Stimulated activated CD8-positive, alpha-beta memory T cell treated with anti-CD3 and anti-CD28 coated beads, Interleukin-7, amount 100 ng/mL, for 24 hours (primary cell): ENCODE measurements at regions not wholly inside any gene's neighbourhood (a gene's known extent, or its start where the extent isn't known, plus 50 kb on each side); places are given as distances from the start of the nearest gene placed in this dataset.

Experiments
- DNase-seq: peaks from one replicate; pipeline ENCODE4 v3.0.0-alpha.2; 2020; ENCODE audit warnings: low read depth

GRCh38 chr10:78742730-78743615 is 325.8 kb upstream of the ZMIZ1 start:
- DNase-seq, result no peak

GRCh38 chr10:78744056-78744455 is 324.7 kb upstream of the ZMIZ1 start:
- DNase-seq, result no peak

- DNase-seq, result no peak
Measured at GRCh38 chr10:78744491-78745090, 324.2 kb upstream of the ZMIZ1 start.

DNA sequence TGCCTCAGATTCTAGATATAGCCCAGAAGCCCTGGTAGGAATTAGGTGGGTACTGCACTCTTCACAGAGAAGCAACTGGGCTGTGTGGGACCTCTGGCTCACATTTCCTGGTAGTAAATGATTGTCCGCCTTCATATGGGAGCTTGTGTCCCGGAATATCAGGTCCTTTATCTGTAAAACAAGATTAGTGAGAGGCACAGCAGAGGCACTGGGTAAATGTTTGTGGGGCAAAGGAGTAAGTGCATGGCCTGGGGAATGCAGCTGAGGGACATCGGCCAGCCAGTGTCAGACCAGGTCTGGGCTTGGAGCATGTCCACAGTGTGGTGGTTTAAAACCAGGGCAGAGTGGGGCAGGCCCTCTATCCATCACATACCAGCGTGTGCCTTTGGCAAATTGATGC is 323.3 kb upstream of the ZMIZ1 start:
- DNase-seq, result no peak

DNA sequence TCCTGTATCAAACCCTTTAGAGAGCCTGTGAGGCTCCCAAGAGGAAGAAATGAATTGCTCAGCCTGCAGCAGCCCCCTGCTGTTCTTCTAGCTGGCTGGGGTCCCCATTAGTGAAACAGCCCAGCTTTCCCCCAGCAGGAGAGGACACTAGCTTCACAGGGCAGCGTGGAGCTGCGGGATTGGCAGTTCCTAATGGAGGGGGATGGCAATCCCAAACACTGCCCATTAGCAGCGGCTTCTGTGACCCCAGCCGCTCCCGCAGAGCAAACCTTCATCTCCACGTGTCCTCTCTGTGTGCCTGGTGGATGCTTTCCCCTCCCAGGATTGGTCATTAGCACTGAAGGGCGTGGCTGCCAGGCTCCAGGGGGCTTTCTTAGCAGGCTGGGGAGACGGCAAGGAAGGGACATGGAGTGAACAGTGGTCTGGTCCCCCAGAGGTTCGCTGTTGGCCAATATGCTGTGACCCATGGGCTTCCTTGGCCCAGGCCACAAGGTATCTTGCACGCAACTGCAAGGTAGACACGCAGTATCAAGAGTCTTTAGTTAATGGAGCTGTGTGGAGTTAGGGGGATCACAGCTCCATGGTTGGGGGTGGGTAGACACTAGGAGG is 322.5 kb upstream of the ZMIZ1 start:
- DNase-seq, result no peak

DNA sequence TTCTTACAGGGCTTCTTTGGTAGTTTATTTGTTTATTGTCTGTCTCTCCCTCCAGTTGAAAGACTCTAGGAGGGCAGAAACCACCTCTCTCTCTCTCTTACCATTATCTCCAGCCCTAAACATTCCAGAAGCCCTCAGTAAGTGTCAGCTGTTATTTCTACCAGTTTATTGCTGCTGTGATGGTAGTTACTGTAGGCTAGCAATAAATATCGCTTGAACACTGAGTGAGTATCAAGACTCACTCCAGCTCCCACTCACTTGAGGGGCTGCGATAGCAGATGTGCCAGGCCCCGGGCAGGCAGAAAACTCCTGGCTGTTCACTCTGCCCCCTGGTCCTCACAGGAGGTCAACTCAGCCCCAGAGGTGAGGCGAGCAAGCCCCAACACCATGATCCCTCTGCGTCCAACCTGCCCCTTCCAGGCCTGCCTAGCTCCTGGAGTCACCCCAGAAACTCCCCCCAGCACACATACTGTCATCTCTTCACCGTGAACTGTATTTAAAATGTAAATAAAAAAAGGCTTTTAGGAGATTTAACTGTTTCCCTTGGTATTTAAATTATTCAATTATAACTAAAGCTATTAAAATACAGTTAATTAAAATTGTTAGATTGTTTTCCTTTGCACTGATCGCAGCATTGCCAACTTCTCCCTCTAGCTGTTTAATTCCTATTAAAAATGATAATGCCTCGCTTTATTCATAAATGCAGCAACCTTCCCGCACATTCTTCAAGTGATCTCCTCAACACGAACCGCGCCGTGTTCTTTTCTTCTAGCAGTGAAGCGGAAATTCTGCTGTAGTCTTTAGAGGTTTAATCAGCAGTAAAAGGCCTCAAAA is 321.1 kb upstream of the ZMIZ1 start:
- DNase-seq, result no peak

DNA sequence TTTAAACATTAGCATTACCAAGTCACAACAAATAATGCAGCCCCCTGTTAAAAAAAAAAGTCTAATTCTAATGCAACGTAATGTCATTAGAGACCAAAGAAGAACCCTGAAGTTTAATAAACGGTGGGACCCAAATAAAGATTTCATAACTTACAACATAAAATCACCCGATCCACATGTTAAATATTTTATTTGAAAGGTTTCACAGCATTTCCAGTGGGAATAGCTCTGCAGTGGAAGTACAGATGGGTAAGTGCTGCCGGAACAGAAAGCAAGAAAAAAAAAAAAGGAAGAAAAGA is 320.6 kb upstream of the ZMIZ1 start:
- DNase-seq, result no peak

DNA sequence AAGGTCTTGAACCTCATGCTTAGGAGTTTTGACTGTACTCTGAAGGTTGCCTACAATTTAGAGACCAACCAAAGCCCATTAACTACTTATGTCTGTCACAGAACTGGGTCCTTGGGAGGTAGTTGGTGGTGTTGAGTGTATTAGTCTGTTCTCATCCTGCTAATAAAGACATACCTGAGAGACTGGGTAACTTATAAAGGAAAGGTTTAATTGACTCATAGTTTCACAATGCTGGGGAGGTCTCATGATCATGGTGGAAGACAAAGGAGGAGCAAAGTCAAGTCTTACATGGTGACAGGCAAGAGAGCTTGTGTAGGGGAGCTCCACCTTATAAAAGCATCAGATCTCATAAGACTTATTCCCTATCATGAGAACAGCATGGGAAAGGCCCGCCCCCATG is 319.6 kb upstream of the ZMIZ1 start:
- no peak for DNase-seq

- DNase-seq, result no peak
Measured at GRCh38 chr10:78749898-78750297, 318.9 kb upstream of the ZMIZ1 start.

DNA sequence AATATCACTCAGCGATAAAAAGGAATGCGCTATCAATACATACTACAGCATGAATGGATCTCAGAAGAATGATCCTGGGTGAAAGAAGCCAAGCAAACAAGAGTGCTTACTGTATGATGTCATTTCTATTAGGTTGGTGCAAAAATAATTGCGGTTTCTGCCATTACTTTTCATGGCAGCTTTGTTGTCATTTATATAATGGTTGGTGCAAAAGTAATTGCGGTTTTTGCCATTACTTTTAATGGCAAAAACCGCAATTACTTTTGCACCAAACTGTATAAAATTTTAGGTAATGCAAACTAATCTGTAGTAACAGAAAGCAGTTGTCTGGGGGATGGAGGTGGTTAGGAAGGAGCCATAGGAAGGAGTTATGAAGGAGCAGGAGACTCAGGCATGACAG is 318.3 kb upstream of the ZMIZ1 start:
- DNase-seq, result no peak

DNA sequence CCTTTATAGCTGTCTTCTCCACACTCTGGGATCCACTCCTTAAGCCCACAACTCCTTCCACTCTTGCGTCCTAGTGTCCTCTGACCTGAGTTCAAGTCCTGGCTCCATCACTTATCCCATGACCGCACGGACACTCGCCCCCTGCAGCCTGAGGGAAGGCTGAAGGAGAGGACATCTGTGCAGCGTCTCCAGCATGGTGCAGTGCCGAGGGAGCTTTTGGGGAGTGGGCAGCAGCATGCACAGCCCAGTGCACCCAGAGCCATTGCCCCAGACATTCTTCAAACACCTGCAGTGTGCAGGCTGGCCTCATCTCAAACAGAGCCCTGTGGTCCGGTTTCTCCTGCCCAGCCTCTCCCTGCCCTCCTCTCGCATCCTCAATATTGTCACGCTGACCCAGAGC is 317.1 kb upstream of the ZMIZ1 start:
- DNase-seq, result no peak

DNA sequence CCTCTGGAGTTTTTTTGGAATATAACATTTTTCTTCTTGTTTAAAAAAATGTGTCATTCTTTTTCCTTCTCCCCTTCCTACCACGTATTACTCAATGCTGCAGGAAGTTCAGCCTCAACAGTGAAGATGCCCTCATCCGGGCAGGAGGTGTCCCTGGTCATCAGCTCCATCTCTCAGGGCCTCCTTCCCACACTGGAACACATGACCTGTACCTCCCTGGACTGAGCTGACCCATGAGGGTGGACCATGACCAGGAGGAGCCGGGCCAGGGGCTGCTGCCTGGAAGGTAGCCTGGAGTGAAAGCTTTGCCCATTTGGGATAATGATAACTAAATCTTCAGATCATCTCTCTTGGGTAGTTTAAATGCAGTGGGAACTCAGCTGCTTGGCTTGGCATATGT is 316.5 kb upstream of the ZMIZ1 start:
- no peak for DNase-seq

DNA sequence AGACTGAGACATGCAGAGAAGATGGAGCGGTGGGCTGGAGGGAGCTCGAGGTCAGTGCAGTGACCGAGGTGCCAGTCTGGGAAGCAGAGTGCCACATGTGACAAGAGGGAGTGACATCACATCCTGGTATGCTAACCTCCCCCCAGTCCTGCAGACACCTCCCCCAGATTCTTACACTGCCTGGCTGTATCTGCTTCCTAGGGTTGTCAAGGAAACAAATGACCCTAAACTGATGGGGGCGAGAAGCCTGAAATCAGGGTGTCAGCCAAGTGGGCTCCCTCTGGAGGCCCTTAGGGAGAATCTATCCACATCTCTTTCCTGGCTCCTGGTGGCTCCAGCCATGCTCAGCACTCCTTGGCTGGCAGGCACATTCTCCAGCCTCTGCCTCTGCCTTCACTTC is 316.1 kb upstream of the ZMIZ1 start:
- no peak for DNase-seq

GRCh38 chr10:78754269-78755062 is 314.3 kb upstream of the ZMIZ1 start:
- DNase-seq, result no peak

GRCh38 chr10:78755063-78755701 is 313.6 kb upstream of the ZMIZ1 start:
- no peak for DNase-seq

DNA sequence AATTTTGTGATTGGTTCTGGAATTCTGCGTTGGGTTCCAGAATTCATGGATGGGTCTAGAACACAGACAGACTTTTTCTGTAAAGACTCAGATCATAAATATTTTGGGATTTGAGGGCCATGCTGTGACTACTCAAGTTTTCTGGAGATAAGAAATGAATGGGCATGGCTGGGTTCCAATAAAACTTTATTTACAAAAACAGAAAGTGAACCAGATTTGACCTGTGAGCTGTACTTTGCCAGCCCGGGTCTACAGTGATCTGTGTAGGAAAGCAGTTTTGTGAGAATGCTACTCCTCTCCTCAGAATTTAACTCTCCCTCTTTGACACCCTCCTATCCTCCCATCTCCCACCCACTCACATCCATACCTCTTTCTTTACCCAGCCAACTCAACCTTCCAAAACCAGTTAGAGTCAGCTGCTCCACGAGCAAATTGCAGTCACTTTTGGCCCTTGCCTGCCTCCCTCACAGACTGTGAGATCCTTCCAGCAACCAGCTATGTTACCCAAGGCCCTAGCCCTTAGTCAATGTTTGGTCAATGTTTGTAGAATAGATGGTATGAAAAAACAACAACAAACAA is 312.8 kb upstream of the ZMIZ1 start:
- DNase-seq, result no peak

DNA sequence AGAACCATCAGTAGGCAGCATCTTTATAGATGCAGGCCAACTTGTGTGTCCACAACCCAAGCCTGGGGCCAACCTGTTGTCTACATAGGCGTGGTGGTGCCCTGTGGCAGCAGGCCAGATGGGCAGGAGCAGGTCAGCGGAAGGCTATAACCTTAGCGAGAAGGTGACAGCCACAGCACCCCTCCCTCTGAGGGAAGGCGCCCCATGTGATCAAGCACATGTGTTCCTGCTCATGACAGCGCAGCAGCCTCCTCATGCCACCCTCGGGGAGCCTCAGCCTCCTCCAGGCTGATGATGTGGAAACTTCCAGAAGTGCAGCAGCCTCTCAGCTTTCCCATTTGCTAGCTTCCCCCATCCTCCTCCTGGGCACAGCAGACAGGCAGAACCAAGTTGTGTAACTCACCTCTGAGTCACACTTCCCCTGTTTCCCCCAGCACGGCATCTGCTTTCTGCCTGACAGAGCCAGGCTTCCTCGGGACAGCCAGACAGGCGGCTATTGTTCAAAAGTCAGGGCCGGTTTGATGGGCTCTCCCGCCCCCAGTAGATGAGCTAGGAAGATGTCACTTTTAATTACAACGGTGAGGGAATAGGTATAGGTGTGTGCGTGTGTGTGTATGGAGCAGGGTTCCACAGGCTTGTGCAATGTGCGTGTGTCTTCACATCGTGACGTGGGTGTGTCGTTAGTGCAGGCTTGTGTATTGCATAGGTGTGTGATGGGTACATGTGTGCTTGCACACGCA is 312.0 kb upstream of the ZMIZ1 start:
- no peak for DNase-seq

DNA sequence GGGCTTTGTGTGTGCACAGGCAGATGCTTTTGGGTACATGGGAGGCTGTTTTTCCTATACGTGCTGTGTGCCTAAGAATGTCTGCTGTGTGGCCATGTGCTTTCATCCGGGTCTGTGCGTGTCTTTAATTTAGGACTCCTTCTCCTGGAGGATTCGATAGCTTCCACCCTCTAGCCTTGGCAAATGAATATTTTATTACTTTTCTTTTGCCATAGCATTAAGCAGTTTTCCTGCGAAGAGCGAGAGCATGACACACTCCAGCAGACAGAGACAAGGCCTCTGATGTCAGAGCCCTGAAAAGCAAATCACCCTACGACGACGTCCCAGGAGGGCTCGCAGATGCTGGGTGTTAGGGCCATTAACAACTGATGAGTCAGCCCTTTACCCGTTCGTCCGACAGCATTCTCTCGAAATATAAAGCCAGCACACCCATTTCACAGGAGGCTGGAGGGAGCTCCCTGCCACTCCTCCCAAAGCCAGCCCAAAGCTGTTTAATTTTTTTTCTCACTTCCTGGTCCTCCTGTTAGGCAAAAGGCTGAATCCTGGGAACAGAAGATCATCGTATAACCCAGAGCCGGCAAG is 311.3 kb upstream of the ZMIZ1 start:
- DNase-seq, result no peak

DNA sequence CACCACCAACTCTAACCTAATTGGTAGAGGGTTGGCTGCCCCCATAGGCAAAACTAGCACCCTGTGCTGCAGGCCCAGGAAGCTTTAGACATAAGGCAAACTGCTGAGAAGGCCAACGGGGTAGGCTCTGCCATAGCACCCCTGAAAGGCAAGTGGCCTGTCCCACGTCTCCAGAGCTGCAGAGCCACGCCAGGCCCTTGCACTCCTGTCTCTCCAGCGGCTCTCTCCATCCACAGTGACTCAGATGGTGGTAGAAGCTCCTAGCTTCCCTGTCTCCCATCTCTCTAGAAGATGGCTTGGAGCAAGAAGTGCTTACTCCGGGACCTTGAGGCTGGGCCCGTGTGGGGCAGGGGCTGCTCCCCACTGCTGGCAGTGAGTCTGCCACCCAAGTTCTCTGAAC is 310.6 kb upstream of the ZMIZ1 start:
- no peak for DNase-seq
